Calu3 (cell line): ENCODE measurements at regions not wholly inside any gene's neighbourhood (a gene's known extent, or its start where the extent isn't known, plus 50 kb on each side); places are given as distances from the start of the nearest gene placed in this dataset.

ENCODE experiments used
- BruUV-seq: library from RNA; stranded (reverse); fragments of 400-500 nt; replicated peaks from 2 replicates; lab custom pipeline; 2021; lab: Mats Ljungman, UMichigan
- CTCF ChIA-PET: fragments of 300-600 bp; sonication (Branson Sonifier 250); formaldehyde crosslinking; loops from one replicate; lab custom pipeline; 2022; ENCODE audit warnings: antibody characterized with exemption; lab: Charles Lee
- DNase-seq: peaks from one replicate; pipeline ENCODE4 v3.0.0; 2022
- H3K27ac Mint-ChIP-seq: one replicate; pipeline ENCODE4 v1.8.0; 2022; ENCODE audit warnings: mixed read lengths; ENCODE audit not compliant: unreplicated experiment
- H3K27me3 Mint-ChIP-seq: one replicate; pipeline ENCODE4 v1.8.0; 2022; ENCODE audit warnings: mixed read lengths; ENCODE audit not compliant: unreplicated experiment
- H3K36me3 Mint-ChIP-seq: one replicate; pipeline ENCODE4 v1.8.0; 2022; ENCODE audit warnings: mild to moderate bottlenecking, moderate library complexity, mixed read lengths; ENCODE audit not compliant: insufficient read depth, unreplicated experiment
- H3K4me1 Mint-ChIP-seq: one replicate; pipeline ENCODE4 v1.8.0; 2022; ENCODE audit warnings: mild to moderate bottlenecking, low read depth, mixed read lengths; ENCODE audit not compliant: unreplicated experiment
- H3K4me3 Mint-ChIP-seq: one replicate; pipeline ENCODE4 v1.8.0; 2022; ENCODE audit warnings: mild to moderate bottlenecking, low read depth, moderate library complexity, mixed read lengths; ENCODE audit not compliant: unreplicated experiment
- H3K9me3 Mint-ChIP-seq: one replicate; pipeline ENCODE4 v1.8.0; 2022; ENCODE audit warnings: low read depth, mixed read lengths; ENCODE audit not compliant: unreplicated experiment
- CTCF ChIP-seq: fragments of 200-600 bp; IDR thresholded peaks from one replicate; pipeline ENCODE4 v1.8.0; 2022; ENCODE audit warnings: antibody characterized with exemption; ENCODE audit not compliant: unreplicated experiment
- intact Hi-C: fragments of 100-400 bp; cut with micrococcal nuclease; formaldehyde crosslinking; loops from one replicate; pipeline ENCODE4 v1.10.0; 2022; ENCODE audit not compliant: unreplicated experiment

- Mint-ChIP-seq H3K9me3 (no peaks in the 10 kb centered on the region), H3K36me3 (no peaks in the 10 kb centered on the region), H3K27ac (no peak overlapping the region), H3K27me3 (no peaks in the 10 kb centered on the region), H3K4me3 (no peak overlapping the region), H3K4me1 (no peaks in the 10 kb centered on the region)
- intact Hi-C loops = loop anchor here (10.0 kb wide), 2 partner anchors 793 to 963 kb away; no protein-coding TSS in a partner anchor
- CTCF ChIA-PET = no interaction called here
- DNase-seq = no peak
- TF ChIP-seq CTCF = no peak
- no TSS peak for BruUV-seq
These were observed 499.9 kb downstream of the NUF2 start for GRCh38 chr1:163821679-163822078.

- intact Hi-C loops = loop anchor here (10.0 kb wide), 2 partner anchors 792 to 962 kb away; no protein-coding TSS in a partner anchor
- CTCF ChIA-PET = no interaction called here
- Mint-ChIP-seq H3K27ac (no peak overlapping the region), H3K9me3 (no peaks in the 10 kb centered on the region), H3K4me3 (no peak overlapping the region), H3K4me1 (no peaks in the 10 kb centered on the region), H3K36me3 (no peaks in the 10 kb centered on the region), H3K27me3 (no peaks in the 10 kb centered on the region)
- BruUV-seq = no TSS peak
- TF ChIP-seq CTCF = no peak
- no peak for DNase-seq
These were observed 501.3 kb downstream of the NUF2 start for GRCh38 chr1:163823017-163823416.

GRCh38 chr1:163824006-163824405 lies 502.3 kb downstream of the NUF2 start:
- Mint-ChIP-seq H3K27me3 (no peaks in the 10 kb centered on the region), H3K27ac (no peak overlapping the region), H3K4me1 (no peaks in the 10 kb centered on the region), H3K4me3 (no peak overlapping the region), H3K9me3 (no peaks in the 10 kb centered on the region), H3K36me3 (no peaks in the 10 kb centered on the region)
- TF ChIP-seq CTCF = no peak
- CTCF ChIA-PET = no interaction called here
- no peak for DNase-seq
- intact Hi-C loops = loop anchor here (10.0 kb wide), 2 partner anchors 791 to 961 kb away; no protein-coding TSS in a partner anchor
- no TSS peak for BruUV-seq

GRCh38 chr1:163824490-163824889 lies 502.7 kb downstream of the NUF2 start:
- Mint-ChIP-seq H3K4me1 (no peaks in the 10 kb centered on the region), H3K27me3 (no peaks in the 10 kb centered on the region), H3K4me3 (no peak overlapping the region), H3K27ac (no peak overlapping the region), H3K36me3 (no peaks in the 10 kb centered on the region), H3K9me3 (no peaks in the 10 kb centered on the region)
- CTCF ChIA-PET = no interaction called here
- TF ChIP-seq CTCF = no peak
- DNase-seq = no peak
- intact Hi-C loops = loop anchor here (10.0 kb wide), 2 partner anchors 790 to 960 kb away; no protein-coding TSS in a partner anchor
- BruUV-seq = no TSS peak
